Activated naive CD4-positive, alpha-beta T cell treated with anti-CD3 and anti-CD28 coated beads, Interleukin-2, amount 50 U/mL, for 24 hours (primary cell): ENCODE measurements at regions not wholly inside any gene's neighbourhood (a gene's known extent, or its start where the extent isn't known, plus 50 kb on each side); places are given as distances from the start of the nearest gene placed in this dataset.

ENCODE experiments used
- H3K27ac Mint-ChIP-seq: one replicate; pipeline ENCODE4 v1.8.0; 2021; ENCODE audit warnings: mild to moderate bottlenecking, mixed read lengths
- H3K27me3 Mint-ChIP-seq: one replicate; pipeline ENCODE4 v1.8.0; 2021; ENCODE audit warnings: mixed read lengths
- H3K36me3 Mint-ChIP-seq: one replicate; pipeline ENCODE4 v1.8.0; 2021; ENCODE audit warnings: mixed read lengths
- H3K4me1 Mint-ChIP-seq: one replicate; pipeline ENCODE4 v1.8.0; 2021; ENCODE audit warnings: mixed read lengths
- H3K4me3 Mint-ChIP-seq: one replicate; pipeline ENCODE4 v1.8.0; 2021; ENCODE audit warnings: mild to moderate bottlenecking, mixed read lengths
- H3K9me3 Mint-ChIP-seq: one replicate; pipeline ENCODE4 v1.8.0; 2021; ENCODE audit warnings: mixed read lengths

- H3K27me3 Mint-ChIP-seq, result no peaks in the 10 kb centered on the region
- no peaks in the 10 kb centered on the region for H3K4me1 Mint-ChIP-seq
- H3K4me3 Mint-ChIP-seq, result no peak overlapping the region
- no peak overlapping the region for H3K27ac Mint-ChIP-seq
- no peaks in the 10 kb centered on the region for H3K36me3 Mint-ChIP-seq
- peaks cover 9% of the 10 kb centered on the region for H3K9me3 Mint-ChIP-seq
Measured at GRCh38 chr14:81931828-81932227, 398.2 kb upstream of the SEL1L start.

- Mint-ChIP-seq H3K27ac (no peak overlapping the region), H3K27me3 (no peaks in the 10 kb centered on the region), H3K36me3 (no peaks in the 10 kb centered on the region), H3K9me3 (peaks cover 9% of the 10 kb centered on the region), H3K4me3 (no peak overlapping the region), H3K4me1 (no peaks in the 10 kb centered on the region)
Measured at GRCh38 chr14:81936348-81936747, 402.7 kb upstream of the SEL1L start.

- H3K27me3 Mint-ChIP-seq, result no peaks in the 10 kb centered on the region
- no peak overlapping the region for H3K27ac Mint-ChIP-seq
- no peaks in the 10 kb centered on the region for H3K36me3 Mint-ChIP-seq
- H3K4me3 Mint-ChIP-seq, result no peak overlapping the region
- peaks cover 9% of the 10 kb centered on the region for H3K9me3 Mint-ChIP-seq
- no peaks in the 10 kb centered on the region for H3K4me1 Mint-ChIP-seq
Measured at GRCh38 chr14:81936902-81937301, 403.2 kb upstream of the SEL1L start.

- no peaks in the 10 kb centered on the region for H3K36me3 Mint-ChIP-seq
- H3K27me3 Mint-ChIP-seq, result no peaks in the 10 kb centered on the region
- no peak overlapping the region for H3K4me3 Mint-ChIP-seq
- peaks cover 5% of the 10 kb centered on the region for H3K9me3 Mint-ChIP-seq
- no peak overlapping the region for H3K27ac Mint-ChIP-seq
- no peaks in the 10 kb centered on the region for H3K4me1 Mint-ChIP-seq
Measured at GRCh38 chr14:81938341-81938740, 404.7 kb upstream of the SEL1L start.

- no peak overlapping the region for H3K27ac Mint-ChIP-seq
- no peaks in the 10 kb centered on the region for H3K4me1 Mint-ChIP-seq
- no peaks in the 10 kb centered on the region for H3K27me3 Mint-ChIP-seq
- no peaks in the 10 kb centered on the region for H3K36me3 Mint-ChIP-seq
- H3K4me3 Mint-ChIP-seq, result no peak overlapping the region
- H3K9me3 Mint-ChIP-seq, result no peaks in the 10 kb centered on the region
Measured at GRCh38 chr14:81940651-81941050, 407.0 kb upstream of the SEL1L start.

- no peaks in the 10 kb centered on the region for H3K36me3 Mint-ChIP-seq
- no peak overlapping the region for H3K4me3 Mint-ChIP-seq
Measured at GRCh38 chr14:81942071-81942470, 408.4 kb upstream of the SEL1L start.

GRCh38 chr14:81946375-81946774 lies 412.7 kb upstream of the SEL1L start:
- Mint-ChIP-seq H3K27me3 (no peaks in the 10 kb centered on the region), H3K4me1 (no peaks in the 10 kb centered on the region), H3K27ac (no peak overlapping the region)

More at GRCh38 chr14:81942071-81942470, 408.4 kb upstream of the SEL1L start:
- no peaks in the 10 kb centered on the region for H3K27me3 Mint-ChIP-seq
- no peaks in the 10 kb centered on the region for H3K9me3 Mint-ChIP-seq
- H3K4me1 Mint-ChIP-seq, result no peaks in the 10 kb centered on the region
- no peak overlapping the region for H3K27ac Mint-ChIP-seq

GRCh38 chr14:81946834-81947798 lies 413.5 kb upstream of the SEL1L start:
- H3K9me3 Mint-ChIP-seq, result no peaks in the 10 kb centered on the region
- no peaks in the 10 kb centered on the region for H3K4me1 Mint-ChIP-seq
- no peaks in the 10 kb centered on the region for H3K36me3 Mint-ChIP-seq
- H3K27ac Mint-ChIP-seq, result no peak overlapping the region
- H3K4me3 Mint-ChIP-seq, result no peak overlapping the region
- H3K27me3 Mint-ChIP-seq, result no peaks in the 10 kb centered on the region

More at GRCh38 chr14:81946375-81946774, 412.7 kb upstream of the SEL1L start:
- Mint-ChIP-seq H3K4me3 (no peak overlapping the region), H3K36me3 (no peaks in the 10 kb centered on the region), H3K9me3 (no peaks in the 10 kb centered on the region)

GRCh38 chr14:81952917-81953316 lies 419.3 kb upstream of the SEL1L start:
- H3K27ac Mint-ChIP-seq, result no peak overlapping the region
- H3K4me1 Mint-ChIP-seq, result no peaks in the 10 kb centered on the region
- no peaks in the 10 kb centered on the region for H3K36me3 Mint-ChIP-seq
- H3K9me3 Mint-ChIP-seq, result no peaks in the 10 kb centered on the region
- no peak overlapping the region for H3K4me3 Mint-ChIP-seq
- H3K27me3 Mint-ChIP-seq, result no peaks in the 10 kb centered on the region

- Mint-ChIP-seq H3K27ac (no peak overlapping the region), H3K27me3 (no peaks in the 10 kb centered on the region), H3K4me3 (no peak overlapping the region), H3K9me3 (no peaks in the 10 kb centered on the region), H3K4me1 (no peaks in the 10 kb centered on the region), H3K36me3 (no peaks in the 10 kb centered on the region)
Measured at GRCh38 chr14:81953419-81953818, 419.8 kb upstream of the SEL1L start.

GRCh38 chr14:81955123-81955522 lies 421.5 kb upstream of the SEL1L start:
- Mint-ChIP-seq H3K4me1 (no peaks in the 10 kb centered on the region), H3K27me3 (no peaks in the 10 kb centered on the region), H3K4me3 (no peak overlapping the region), H3K27ac (no peak overlapping the region), H3K9me3 (peaks cover 4% of the 10 kb centered on the region), H3K36me3 (no peaks in the 10 kb centered on the region)

- no peak overlapping the region for H3K27ac Mint-ChIP-seq
- H3K4me1 Mint-ChIP-seq, result no peaks in the 10 kb centered on the region
Measured at GRCh38 chr14:81960781-81961180, 427.1 kb upstream of the SEL1L start.

GRCh38 chr14:81963846-81964245 lies 430.2 kb upstream of the SEL1L start:
- Mint-ChIP-seq H3K27ac (no peak overlapping the region), H3K27me3 (no peaks in the 10 kb centered on the region), H3K4me3 (no peak overlapping the region), H3K9me3 (peaks cover 6% of the 10 kb centered on the region), H3K36me3 (no peaks in the 10 kb centered on the region), H3K4me1 (no peaks in the 10 kb centered on the region)

More at GRCh38 chr14:81960781-81961180, 427.1 kb upstream of the SEL1L start:
- Mint-ChIP-seq H3K9me3 (peaks cover 4% of the 10 kb centered on the region), H3K4me3 (no peak overlapping the region), H3K27me3 (no peaks in the 10 kb centered on the region), H3K36me3 (no peaks in the 10 kb centered on the region)

- Mint-ChIP-seq H3K27me3 (no peaks in the 10 kb centered on the region), H3K36me3 (no peaks in the 10 kb centered on the region), H3K27ac (no peak overlapping the region), H3K4me1 (no peaks in the 10 kb centered on the region), H3K9me3 (peaks cover 11% of the 10 kb centered on the region), H3K4me3 (no peak overlapping the region)
Measured at GRCh38 chr14:81970307-81970706, 436.7 kb upstream of the SEL1L start.

GRCh38 chr14:81971911-81972310 lies 438.3 kb upstream of the SEL1L start:
- Mint-ChIP-seq H3K36me3 (no peaks in the 10 kb centered on the region), H3K9me3 (peaks cover 11% of the 10 kb centered on the region), H3K27ac (no peak overlapping the region), H3K4me3 (no peak overlapping the region), H3K4me1 (no peaks in the 10 kb centered on the region), H3K27me3 (no peaks in the 10 kb centered on the region)

- no peak overlapping the region for H3K27ac Mint-ChIP-seq
- H3K36me3 Mint-ChIP-seq, result no peaks in the 10 kb centered on the region
- no peak overlapping the region for H3K4me3 Mint-ChIP-seq
- H3K4me1 Mint-ChIP-seq, result no peaks in the 10 kb centered on the region
- no peaks in the 10 kb centered on the region for H3K27me3 Mint-ChIP-seq
- peaks cover 11% of the 10 kb centered on the region for H3K9me3 Mint-ChIP-seq
Measured at GRCh38 chr14:81972601-81973000, 438.9 kb upstream of the SEL1L start.
